ENCODE measurements at regions not wholly inside any gene's neighbourhood (a gene's known extent, or its start where the extent isn't known, plus 50 kb on each side); places are given as distances from the start of the nearest gene placed in this dataset.

GRCh38 chr4:116058129-116058528, 944.7 kb upstream of the NDST4 start:
- no peaks in the 10 kb centered on the region for H3K36me3 ChIP-seq (replicated peaks in 1 of 2; ENCODE audit: insufficient read depth in 1 of 2, low read depth in 2 of 2)
- DNase-seq: no peak
- no peaks in the 10 kb centered on the region for H3K27me3 ChIP-seq
- no peak overlapping the region for H3K4me3 ChIP-seq
- intact Hi-C loops (cut with DNase I): no loop called here
- no peaks in the 10 kb centered on the region for H3K4me1 ChIP-seq
- 85 to 93% methylated on average over 1 of the region's 1 CpG for WGBS, 2 donors
- no peak overlapping the region for H3K27ac ChIP-seq
- ATAC-seq: no peak
- TF ChIP-seq POLR2A (IDR thresholded peaks at IDR 0.05) (no peak), CTCF (IDR thresholded peaks at IDR 0.05) (no peak)
- no peaks in the 10 kb centered on the region for H3K9me3 ChIP-seq

GRCh38 chr4:116055857-116056827, 942.7 kb upstream of the NDST4 start:
- DNase-seq (no peak), ATAC-seq (no peak)
- H3K9me3 ChIP-seq: no peaks in the 10 kb centered on the region
- TF ChIP-seq CTCF (IDR thresholded peaks at IDR 0.05) (peak in 5 of 7 experiments; percentile 7 to 27 (median 12)), POLR2A (IDR thresholded peaks at IDR 0.05) (no peak)
- no peaks in the 10 kb centered on the region for H3K4me1 ChIP-seq
- no peak overlapping the region for H3K27ac ChIP-seq
- H3K4me3 ChIP-seq: no peak overlapping the region
- no peaks in the 10 kb centered on the region for H3K27me3 ChIP-seq
- no peaks in the 10 kb centered on the region for H3K36me3 ChIP-seq (replicated peaks in 1 of 2; ENCODE audit: insufficient read depth in 1 of 2, low read depth in 2 of 2)
- 35 to 37% methylated on average over 3 of the region's 3 CpGs for WGBS, 2 donors
- intact Hi-C loops (cut with DNase I): no loop called here

- WGBS, 2 donors: 54 to 58% methylated on average over 2 of the region's 2 CpGs
- DNase-seq: no peak
- intact Hi-C loops (cut with DNase I): no loop called here
- no peak for TF ChIP-seq POLR2A (IDR thresholded peaks at IDR 0.05)
- no peak for TF ChIP-seq CTCF (IDR thresholded peaks at IDR 0.05)
- H3K27ac ChIP-seq: no peak overlapping the region
- H3K9me3 ChIP-seq: no peaks in the 10 kb centered on the region
- no peak overlapping the region for H3K4me3 ChIP-seq
- ATAC-seq: no peak
- H3K27me3 ChIP-seq: no peaks in the 10 kb centered on the region
- no peaks in the 10 kb centered on the region for H3K4me1 ChIP-seq
- no peaks in the 10 kb centered on the region for H3K36me3 ChIP-seq (replicated peaks in 1 of 2; ENCODE audit: insufficient read depth in 1 of 2, low read depth in 2 of 2)
Measured at GRCh38 chr4:116027311-116027710, 913.9 kb upstream of the NDST4 start.

GRCh38 chr4:116024954-116025708, 911.7 kb upstream of the NDST4 start:
- 12 to 21% methylated on average over 1 of the region's 1 CpG for WGBS, 2 donors
- TF ChIP-seq POLR2A (IDR thresholded peaks at IDR 0.05) (no peak), CTCF (IDR thresholded peaks at IDR 0.05) (no peak)
- Histone ChIP-seq H3K4me3 (no peak overlapping the region), H3K27me3 (no peaks in the 10 kb centered on the region), H3K27ac (no peak overlapping the region), H3K9me3 (peaks cover 0 to under 1% (median 0%) of the 10 kb centered on the region in 3 donors), H3K4me1 (no peaks in the 10 kb centered on the region), H3K36me3 (replicated peaks in 1 of 2; ENCODE audit: insufficient read depth in 1 of 2, low read depth in 2 of 2) (no peaks in the 10 kb centered on the region)
- intact Hi-C loops (cut with DNase I): no loop called here
- no peak for ATAC-seq
- DNase-seq: no peak
